HEK293 (cell line): ENCODE measurements at regions not wholly inside any gene's neighbourhood (a gene's known extent, or its start where the extent isn't known, plus 50 kb on each side); places are given as distances from the start of the nearest gene placed in this dataset.

Source experiments
- CTCF ChIP-seq: fragments of 450-650 bp; formaldehyde crosslinking; IDR thresholded peaks from 2 replicates; pipeline ENCODE4 v1.5.1; 2016; ENCODE audit warnings: missing biosample characterization, missing genetic modification characterization
- ELK4 ChIP-seq: IDR thresholded peaks from 2 replicates; pipeline ENCODE4 v1.6.1; 2011; ENCODE audit warnings: mild to moderate bottlenecking, low read depth, low read length, borderline replicate concordance
- RBAK ChIP-seq: fragments of 450-650 bp; formaldehyde crosslinking; IDR thresholded peaks from 2 replicates; pipeline ENCODE4 v1.5.1; 2016; ENCODE audit warnings: missing biosample characterization, missing genetic modification characterization
- YY1 ChIP-seq: fragments of 450-650 bp; formaldehyde crosslinking; IDR thresholded peaks from 2 replicates; pipeline ENCODE4 v1.5.1; 2018; ENCODE audit warnings: missing biosample characterization, missing genetic modification characterization
- ZNF148 ChIP-seq: fragments of 450-650 bp; formaldehyde crosslinking; IDR thresholded peaks from 2 replicates; pipeline ENCODE4 v1.5.0; 2017; ENCODE audit warnings: missing biosample characterization, missing genetic modification characterization, borderline replicate concordance
- ZNF280D ChIP-seq: fragments of 450-650 bp; formaldehyde crosslinking; IDR thresholded peaks from 2 replicates; pipeline ENCODE4 v1.5.1; 2016; ENCODE audit warnings: missing biosample characterization, missing genetic modification characterization
- ZNF530 ChIP-seq: fragments of 450-650 bp; formaldehyde crosslinking; IDR thresholded peaks from 2 replicates; pipeline ENCODE4 v1.5.1; 2016; ENCODE audit warnings: low read depth, missing biosample characterization, missing genetic modification characterization
- ZNF561 ChIP-seq: fragments of 450-650 bp; IDR thresholded peaks from 2 replicates; pipeline ENCODE4 v1.5.1; 2018; ENCODE audit warnings: missing biosample characterization, missing genetic modification characterization, borderline replicate concordance
- ZNF692 ChIP-seq: fragments of 450-650 bp; formaldehyde crosslinking; IDR thresholded peaks from 2 replicates; pipeline ENCODE4 v1.5.1; 2016; ENCODE audit warnings: missing biosample characterization, missing genetic modification characterization
- ZNF701 ChIP-seq: fragments of 450-650 bp; formaldehyde crosslinking; IDR thresholded peaks from 2 replicates; pipeline ENCODE4 v1.5.1; 2016; ENCODE audit warnings: missing biosample characterization, missing genetic modification characterization

GRCh38 chr6:76240092-76240491 is 167.6 kb upstream of the IMPG1 start:
- no peak for TF ChIP-seq ELK4
- no peak for TF ChIP-seq YY1 (tag by site-specific recombination)
- no peak for TF ChIP-seq ZNF530
- TF ChIP-seq ZNF701 (tag by site-specific recombination) = no peak
- TF ChIP-seq CTCF (tag by site-specific recombination) = no peak
- TF ChIP-seq ZNF280D (tag by site-specific recombination) = no peak
- TF ChIP-seq ZNF148 (tag by site-specific recombination) = no peak
- no peak for TF ChIP-seq ZNF692 (tag by site-specific recombination)
- no peak for TF ChIP-seq RBAK (tag by site-specific recombination)
- TF ChIP-seq ZNF561 (tag by site-specific recombination) = no peak
